ENCODE measurements at regions not wholly inside any gene's neighbourhood (a gene's known extent, or its start where the extent isn't known, plus 50 kb on each side); places are given as distances from the start of the nearest gene placed in this dataset.

GRCh38 chr20:11752336-11752735 lies 165.4 kb upstream of the BTBD3 start:
- TF ChIP-seq CTCF (IDR thresholded peaks at IDR 0.05) (no peak), POLR2A (IDR thresholded peaks at IDR 0.05) (no peak)

All from Peyer's patch (tissue), 4 donors.